Embryonic facial prominence (tissue), 1 donor: ENCODE measurements at regions not wholly inside any gene's neighbourhood (a gene's known extent, or its start where the extent isn't known, plus 50 kb on each side); places are given as distances from the start of the nearest gene placed in this dataset.
"Not testable (repeated sequence)": the region's sequence is repeated elsewhere in the genome, so short reads cannot be mapped to it uniquely, and the experiment has no call there.

Experiments used
- DNase-seq: peaks from one replicate; pipeline ENCODE4 v3.0.0-alpha.2; 2016; ENCODE audit errors: extremely low spot score

- DNase-seq, result not testable (repeated sequence)
These were observed 94.4 kb downstream of the LSM3 start for GRCh38 chr3:14272959-14273560.

GRCh38 chr3:14273901-14274611 is 95.4 kb downstream of the LSM3 start:
- DNase-seq, result no peak

GRCh38 chr3:14274612-14274936 is 96.0 kb downstream of the LSM3 start:
- no peak for DNase-seq

- DNase-seq, result no peak
These were observed 96.7 kb downstream of the LSM3 start for GRCh38 chr3:14274999-14275961.

DNA sequence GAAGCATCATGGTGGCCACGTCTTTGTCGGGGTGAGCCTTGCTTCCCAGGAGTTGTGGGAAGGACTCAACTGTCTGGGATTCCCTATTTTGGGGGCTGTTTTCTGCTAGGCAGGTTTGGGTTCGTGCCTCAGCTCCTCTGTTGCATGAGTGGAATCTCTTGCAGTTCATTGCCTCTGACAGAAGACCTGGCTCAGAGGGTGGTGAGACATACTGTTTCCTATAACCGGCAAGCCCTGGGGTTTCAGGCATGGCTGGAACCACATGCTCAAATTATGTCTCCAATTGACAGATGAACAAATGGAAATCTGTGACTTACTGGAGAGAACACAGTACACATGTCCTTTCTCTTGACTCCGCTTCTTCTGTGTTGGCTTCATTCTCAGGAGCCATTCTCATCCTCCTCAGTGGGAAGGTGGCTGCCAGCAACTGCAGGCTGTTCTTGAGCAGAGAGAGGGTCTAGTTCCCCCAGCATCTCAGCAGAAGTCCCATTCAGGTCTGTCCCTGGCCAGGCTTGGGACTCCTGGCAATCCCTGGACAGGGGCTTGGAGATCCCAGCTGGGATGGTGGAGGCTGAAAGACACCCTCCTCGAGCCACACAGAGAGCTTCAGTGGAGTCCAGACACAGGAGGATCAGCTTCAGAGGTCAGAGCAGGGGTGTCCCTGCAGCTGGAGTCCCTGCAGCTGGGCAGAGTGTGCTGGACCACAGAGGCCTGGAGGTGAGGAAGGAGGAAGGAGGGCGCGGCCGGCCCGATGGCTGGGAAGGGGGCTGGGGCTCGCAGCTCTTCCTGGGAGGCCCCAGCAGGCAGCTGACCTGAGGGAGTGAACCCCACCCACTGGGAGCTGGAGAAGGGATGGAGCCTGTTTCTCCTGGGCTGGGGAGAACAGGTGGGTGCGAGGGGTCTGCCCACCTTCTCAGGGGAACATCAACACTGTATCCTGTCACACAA is 97.6 kb downstream of the LSM3 start:
- no peak for DNase-seq

DNA sequence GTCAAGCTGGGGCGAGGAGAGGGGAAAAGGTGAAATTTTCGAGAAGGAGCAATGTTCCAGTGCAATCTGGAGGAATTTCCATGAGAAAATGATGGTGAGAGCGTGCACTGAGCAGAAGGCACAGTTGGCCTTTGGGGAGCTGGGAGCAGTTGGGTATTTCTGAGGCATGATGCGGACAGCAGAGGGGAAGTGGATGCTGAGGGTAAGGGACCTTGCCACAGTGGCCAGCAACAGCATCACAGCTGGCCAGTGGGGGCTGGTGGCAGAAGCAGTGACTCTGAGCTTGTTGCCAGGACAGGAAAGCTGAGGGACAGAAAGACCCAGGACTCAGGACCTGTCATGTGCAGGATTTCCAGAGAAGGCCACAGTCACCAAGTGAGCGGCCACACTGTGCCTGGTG is 98.9 kb downstream of the LSM3 start:
- no peak for DNase-seq

GRCh38 chr3:14278265-14278798 is 99.7 kb downstream of the LSM3 start:
- DNase-seq, result no peak

DNA sequence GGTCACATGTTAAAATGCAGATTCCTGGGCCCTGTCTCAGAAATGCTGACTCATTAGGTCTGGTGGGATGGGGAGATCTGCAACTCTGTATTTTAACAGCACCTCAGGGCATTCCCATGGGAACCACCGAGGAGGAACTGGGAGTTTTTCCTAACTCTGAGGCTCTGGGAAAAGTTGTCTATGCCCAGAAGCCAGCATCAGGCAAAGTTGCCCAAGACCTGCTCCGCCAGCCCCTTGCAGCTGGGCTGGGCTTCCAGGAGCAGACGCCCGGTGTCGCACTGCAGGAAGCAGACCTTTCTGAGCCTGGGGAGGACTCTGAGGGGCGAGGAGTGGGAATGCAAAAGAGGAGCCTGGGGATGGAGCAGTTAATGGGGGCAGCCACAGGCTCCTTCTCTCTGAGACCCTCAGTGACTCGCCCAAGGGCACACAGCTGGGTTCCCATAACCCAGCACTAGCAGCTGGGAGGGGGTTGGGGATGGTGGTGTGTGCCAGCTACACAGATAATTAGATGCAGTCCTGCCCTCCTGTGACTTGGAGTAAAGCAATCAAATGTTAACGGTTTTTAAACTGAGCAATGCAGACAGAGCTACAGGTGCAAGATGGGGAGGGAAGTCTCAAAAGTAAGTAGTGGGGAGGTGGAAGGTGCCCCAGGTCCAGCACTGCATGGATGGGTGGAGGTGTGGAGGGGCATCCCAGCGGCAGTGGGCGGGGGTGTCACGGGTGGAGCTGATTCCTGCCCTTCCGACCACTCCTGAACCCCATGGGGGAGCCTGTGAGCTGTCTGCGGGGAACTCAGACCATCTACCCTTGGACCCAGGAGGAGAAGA is 100.4 kb downstream of the LSM3 start:
- DNase-seq, result no peak

DNA sequence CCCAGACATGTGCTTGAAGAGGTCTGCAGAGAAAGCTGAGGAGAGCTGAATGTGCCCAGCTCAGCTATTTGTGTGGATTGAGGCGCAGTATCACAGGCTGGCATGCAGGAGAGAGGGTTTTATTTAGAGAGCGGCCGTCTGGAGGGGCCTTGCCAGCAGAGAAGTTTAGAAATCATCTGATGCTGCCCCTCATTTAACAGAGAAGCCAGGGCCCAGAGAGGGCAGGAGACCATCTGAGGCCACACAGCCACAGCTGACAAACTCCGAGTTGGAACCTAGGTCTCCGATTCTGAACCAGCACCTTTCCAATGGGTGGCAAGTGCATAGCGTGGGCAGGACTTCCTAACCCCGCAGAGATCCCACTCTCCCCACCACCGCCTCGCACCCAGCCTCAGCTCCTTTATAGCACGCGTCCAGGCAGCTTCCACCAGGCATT is 101.0 kb downstream of the LSM3 start:
- DNase-seq, result no peak

- DNase-seq, result no peak
These were observed 101.7 kb downstream of the LSM3 start for GRCh38 chr3:14280326-14280725.

DNA sequence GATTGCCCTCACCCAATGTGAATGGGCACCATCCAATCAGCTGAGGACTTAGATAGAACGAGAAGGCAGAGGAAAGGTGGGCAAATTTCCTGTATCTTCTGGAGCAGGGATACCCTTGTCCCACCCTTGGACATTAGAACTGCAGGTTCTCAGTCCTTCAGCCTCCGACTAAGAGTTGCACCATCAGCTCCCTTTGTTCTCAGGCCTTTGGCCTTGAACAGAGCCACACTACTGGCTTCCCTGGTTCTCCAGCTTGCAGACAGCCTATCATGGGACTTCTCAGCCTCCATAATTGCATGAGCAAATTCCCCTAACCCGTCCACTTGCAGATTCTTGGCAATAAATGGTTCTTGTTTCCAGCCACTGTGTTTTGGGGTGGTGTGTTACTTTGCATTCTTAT is 102.4 kb downstream of the LSM3 start:
- DNase-seq, result no peak

DNA sequence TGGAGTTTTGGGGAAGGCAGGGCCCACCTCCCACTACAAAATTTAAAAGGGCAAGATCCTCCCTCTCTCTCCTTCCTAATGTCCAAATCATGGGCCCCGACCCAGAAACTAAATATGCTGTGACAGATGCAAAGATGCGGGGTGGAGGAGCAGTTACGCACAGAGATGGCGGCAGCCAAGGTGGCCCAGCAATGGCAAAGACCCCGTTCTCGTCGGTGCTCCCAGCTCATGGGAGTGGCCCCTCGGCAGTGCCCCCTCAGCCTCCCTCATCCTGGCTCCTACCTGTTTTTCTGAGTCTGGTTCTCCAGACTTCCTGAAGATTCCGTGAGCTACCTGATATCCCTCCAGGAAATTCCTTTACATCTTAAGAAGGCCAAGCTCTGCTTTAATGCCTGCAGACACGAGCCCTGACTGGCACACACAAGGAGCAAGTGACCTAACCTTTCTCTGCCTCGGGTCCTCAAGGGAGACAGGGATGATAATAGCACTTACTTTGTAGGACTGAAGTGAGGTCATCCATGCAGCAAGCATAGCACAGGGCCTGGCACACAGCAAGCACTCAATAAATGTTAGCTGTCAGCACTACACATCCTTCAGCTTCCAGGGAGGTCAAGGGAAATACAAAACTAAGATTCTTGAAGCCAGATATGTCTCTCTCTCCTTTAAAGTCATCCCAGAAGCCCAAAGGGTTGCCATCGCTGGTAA is 103.5 kb downstream of the LSM3 start:
- DNase-seq, result no peak

DNA sequence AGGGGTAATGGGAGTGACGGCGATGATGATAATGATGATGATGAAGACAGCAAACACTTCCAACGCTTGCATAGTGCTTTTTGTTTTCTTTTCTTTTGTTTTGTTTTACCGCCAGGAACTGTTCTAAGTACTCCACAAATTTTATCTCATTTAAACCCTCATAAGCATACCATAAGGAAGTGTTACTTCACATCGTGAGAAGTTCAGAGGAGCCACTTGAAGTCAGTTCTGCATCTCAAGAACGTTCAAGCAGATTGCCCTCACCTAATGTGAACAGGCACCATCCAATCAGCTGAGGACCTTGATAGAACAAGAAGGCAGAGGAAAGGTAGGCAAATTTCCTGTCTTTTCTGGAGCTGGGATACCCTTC is 104.1 kb downstream of the LSM3 start:
- DNase-seq, result no peak

- DNase-seq, result no peak
These were observed 104.6 kb downstream of the LSM3 start for GRCh38 chr3:14283092-14283812.

- DNase-seq, result no peak
These were observed 105.3 kb downstream of the LSM3 start for GRCh38 chr3:14283813-14284438.

DNA sequence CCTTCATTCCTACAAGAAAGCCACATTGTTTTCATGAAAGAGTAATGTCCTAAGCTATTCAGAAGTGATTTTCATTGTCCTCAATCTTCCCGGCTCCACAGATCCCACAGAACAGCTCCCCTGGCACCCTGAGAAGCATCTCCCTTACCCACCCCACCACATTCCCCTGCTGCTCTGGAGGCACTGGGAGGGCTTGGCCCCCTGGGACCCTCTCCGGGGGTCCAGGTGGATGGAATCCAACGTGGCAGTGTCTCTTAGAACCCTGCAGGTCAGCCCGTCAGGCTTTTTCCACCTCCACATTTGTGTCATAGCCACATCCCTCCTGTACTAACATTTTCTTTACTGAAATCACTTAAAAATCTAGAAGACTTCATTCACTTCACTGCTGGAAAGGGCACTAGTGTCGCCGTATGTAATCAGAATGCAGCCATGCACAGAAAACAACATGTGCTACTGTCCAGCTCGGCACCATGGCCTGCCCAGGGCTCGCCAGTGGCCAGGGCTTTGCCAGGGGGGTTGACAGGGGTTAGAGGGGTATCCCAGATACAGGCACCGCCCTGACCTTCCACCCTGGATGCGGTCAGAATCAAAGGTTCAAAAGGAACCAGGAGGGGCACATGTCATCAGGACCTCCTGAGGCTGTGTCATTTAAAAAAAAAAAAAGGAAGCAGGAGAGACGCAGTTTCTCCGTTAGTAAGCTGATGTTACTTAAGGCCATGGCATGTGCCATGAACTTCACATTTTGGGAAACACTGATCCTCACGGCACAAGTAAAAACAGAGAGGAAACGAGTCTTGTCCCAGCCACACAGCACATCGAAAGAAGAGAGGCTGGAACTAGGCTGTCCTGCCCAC is 106.3 kb downstream of the LSM3 start:
- DNase-seq, result no peak

GRCh38 chr3:14285548-14285925 is 106.9 kb downstream of the LSM3 start:
- no peak for DNase-seq
